Sigmoid colon (tissue), 3 donors: ENCODE measurements at regions not wholly inside any gene's neighbourhood (a gene's known extent, or its start where the extent isn't known, plus 50 kb on each side); places are given as distances from the start of the nearest gene placed in this dataset.

ENCODE experiments used
- POLR2A ChIP-seq, 2 donors: fragments of 450-650 bp; IDR thresholded peaks; one replicate each; pipeline ENCODE4 v1.6.1; 2016; ENCODE audit warnings: antibody characterized with exemption in 2 of 2, mild to moderate bottlenecking in 2 of 2, moderate library complexity in 2 of 2
- TF ChIP-seq, protein P1 (sequence below), 4 experiments: fragments of 450-650 bp in 3 of 4; fragments of 200-600 bp in 1 of 4; IDR thresholded peaks; one replicate each; pipeline ENCODE4 v1.5.1; 2016 to 2019; ENCODE audit warnings: antibody characterized with exemption in 4 of 4, mild to moderate bottlenecking in 3 of 4, moderate library complexity in 2 of 4

DNA sequence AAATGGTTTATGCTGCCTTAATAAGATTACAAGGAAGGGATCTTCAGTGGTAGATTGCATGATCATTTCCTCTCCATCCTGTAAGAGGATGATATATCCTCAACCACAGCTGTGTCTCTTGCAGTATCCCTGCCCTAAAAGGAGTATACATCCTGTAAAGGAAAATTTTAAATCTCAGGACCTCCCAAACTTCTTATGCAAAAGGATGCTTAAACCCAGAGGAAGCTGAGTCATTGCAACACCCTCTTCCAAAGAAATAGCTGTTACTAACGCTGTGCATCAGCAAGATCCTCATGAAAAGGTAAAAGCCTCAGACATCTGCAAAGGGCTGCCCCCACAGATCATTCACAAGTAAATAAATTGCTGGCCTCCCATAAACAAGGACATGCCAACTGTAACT lies 599.0 kb downstream of the PRELID2 start:
- TF ChIP-seq, protein P1, sequence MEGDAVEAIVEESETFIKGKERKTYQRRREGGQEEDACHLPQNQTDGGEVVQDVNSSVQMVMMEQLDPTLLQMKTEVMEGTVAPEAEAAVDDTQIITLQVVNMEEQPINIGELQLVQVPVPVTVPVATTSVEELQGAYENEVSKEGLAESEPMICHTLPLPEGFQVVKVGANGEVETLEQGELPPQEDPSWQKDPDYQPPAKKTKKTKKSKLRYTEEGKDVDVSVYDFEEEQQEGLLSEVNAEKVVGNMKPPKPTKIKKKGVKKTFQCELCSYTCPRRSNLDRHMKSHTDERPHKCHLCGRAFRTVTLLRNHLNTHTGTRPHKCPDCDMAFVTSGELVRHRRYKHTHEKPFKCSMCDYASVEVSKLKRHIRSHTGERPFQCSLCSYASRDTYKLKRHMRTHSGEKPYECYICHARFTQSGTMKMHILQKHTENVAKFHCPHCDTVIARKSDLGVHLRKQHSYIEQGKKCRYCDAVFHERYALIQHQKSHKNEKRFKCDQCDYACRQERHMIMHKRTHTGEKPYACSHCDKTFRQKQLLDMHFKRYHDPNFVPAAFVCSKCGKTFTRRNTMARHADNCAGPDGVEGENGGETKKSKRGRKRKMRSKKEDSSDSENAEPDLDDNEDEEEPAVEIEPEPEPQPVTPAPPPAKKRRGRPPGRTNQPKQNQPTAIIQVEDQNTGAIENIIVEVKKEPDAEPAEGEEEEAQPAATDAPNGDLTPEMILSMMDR (IDR thresholded peaks at IDR 0.05): no peak
- TF ChIP-seq POLR2A (IDR thresholded peaks at IDR 0.05): no peak
